Dedifferentiated amniotic fluid mesenchymal stem cell (primary cell): ENCODE measurements at regions not wholly inside any gene's neighbourhood (a gene's known extent, or its start where the extent isn't known, plus 50 kb on each side); places are given as distances from the start of the nearest gene placed in this dataset.
"Not testable (repeated sequence)": the region's sequence is repeated elsewhere in the genome, so short reads cannot be mapped to it uniquely, and the experiment has no call there.

Experiments used
- DNase-seq: peaks from one replicate; pipeline ENCODE4 v3.0.0-alpha.2; 2016; ENCODE audit errors: extremely low spot score

- no peak for DNase-seq
Observed at GRCh38 chr13:83485101-83485500, 397.2 kb downstream of the SLITRK1 start.

GRCh38 chr13:83471011-83471410, 411.3 kb downstream of the SLITRK1 start:
- no peak for DNase-seq

- DNase-seq = no peak
Observed at GRCh38 chr13:83470133-83470797, 412.0 kb downstream of the SLITRK1 start.

GRCh38 chr13:83453723-83454122, 428.6 kb downstream of the SLITRK1 start:
- no peak for DNase-seq

GRCh38 chr13:83453300-83453699, 429.0 kb downstream of the SLITRK1 start:
- DNase-seq = no peak

DNA sequence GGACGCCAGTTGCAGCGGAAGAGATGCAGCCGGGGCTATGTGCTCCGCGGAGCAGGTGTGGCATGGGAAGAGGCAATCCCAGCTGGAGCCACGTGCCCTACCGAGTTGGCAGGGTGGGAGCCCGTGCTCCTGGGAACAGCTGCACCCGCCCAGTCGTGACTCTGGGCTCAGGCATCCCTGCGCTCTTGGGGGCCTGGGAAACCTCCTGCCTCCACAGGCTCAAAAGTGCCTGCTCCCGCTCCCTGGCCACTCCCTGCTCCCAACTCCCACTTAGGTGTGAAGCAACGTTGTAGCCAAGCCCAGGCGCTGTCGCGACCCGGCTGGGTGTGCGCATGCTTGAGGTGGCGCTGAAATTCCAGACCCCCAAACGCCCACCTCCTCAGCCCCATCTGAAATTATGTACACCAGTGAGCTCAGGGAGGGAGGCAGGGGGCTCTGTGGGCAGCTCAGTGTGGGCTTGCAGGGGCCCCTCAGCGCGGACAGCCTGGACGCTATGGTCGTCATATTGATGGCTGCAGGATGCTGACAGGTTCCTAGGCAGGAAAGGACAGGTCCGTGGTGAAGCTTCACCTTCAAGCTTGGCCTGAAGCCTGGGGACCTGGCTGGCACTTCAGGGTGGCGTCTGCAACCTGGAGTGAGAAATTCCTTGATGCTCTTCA, 429.9 kb downstream of the SLITRK1 start:
- DNase-seq = no peak

DNA sequence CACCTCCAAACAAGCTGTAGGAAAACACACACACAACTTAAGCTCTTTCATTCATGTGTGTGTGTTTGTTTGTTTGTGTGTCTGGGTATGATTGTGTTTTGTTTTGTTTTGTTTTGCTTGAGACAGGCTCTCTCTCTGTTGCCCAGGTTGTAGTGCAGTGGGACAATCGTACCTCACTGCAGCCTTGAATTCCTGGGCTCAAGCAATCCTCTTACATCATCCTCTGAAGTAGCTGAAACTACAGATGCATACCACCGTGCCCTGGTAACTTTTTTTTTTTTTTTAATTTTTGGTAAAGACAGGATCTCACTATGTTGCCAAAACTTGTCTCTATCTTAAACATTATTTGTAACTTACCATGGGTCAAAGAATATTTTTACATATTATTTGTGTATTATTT, 431.7 kb downstream of the SLITRK1 start:
- no peak for DNase-seq

DNA sequence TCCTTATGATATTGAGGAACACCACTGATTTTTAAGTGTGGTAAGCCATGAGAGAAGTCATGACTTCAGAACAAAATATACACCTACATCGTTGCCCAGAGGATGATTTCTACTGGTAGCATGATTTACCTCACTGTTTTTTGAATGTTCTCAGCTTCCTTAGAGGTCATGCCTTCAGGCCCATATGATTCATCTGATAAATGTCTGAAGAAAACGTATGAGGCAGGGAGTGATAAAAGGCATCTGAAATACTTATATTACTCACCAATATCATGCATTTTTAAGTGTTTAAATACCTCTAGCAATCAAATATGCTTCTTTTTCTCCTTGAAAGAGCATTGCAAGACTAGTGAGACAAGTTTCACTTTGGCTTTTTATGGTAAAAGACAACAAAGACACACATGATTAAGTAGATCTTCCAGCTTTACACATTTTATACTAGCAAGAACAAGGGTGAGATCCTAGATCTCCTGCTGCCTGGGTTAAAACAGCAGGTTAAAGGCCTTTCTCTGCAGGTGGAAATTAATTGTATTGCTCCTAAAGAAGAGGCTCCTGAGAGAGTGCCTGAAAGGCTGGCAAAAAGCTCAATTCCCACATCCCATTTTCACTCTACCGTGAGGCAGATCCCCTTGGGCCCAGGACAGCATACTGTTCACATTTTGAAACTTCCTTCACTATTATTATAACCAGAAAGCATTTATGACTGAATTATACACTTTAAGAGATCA, 432.4 kb downstream of the SLITRK1 start:
- peak; percentile 57 for DNase-seq

DNA sequence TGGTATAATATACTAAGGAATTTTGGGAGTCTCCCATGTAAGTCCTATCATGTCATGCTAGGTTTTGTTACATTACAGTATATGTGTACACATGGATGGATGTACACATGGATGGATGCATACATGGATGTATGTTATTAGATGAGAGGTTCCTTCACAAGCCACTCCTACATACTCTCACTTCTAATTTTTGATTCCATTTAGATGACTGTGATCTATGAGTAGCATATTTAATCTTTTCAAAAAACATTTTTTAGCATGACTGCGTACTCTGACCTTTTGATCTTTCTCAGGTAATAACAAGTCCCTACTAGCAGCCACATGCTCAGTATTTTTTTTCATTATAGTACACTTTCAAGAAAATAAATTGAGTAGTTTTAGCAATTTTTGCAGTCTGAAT, 441.8 kb downstream of the SLITRK1 start:
- no peak for DNase-seq

GRCh38 chr13:83439464-83439863, 442.8 kb downstream of the SLITRK1 start:
- not testable (repeated sequence) for DNase-seq

- DNase-seq = no peak
Observed at GRCh38 chr13:83423861-83424260, 458.4 kb downstream of the SLITRK1 start.

- no peak for DNase-seq
Observed at GRCh38 chr13:83423381-83423780, 458.9 kb downstream of the SLITRK1 start.

GRCh38 chr13:83414393-83414792, 467.9 kb downstream of the SLITRK1 start:
- no peak for DNase-seq

- no peak for DNase-seq
Observed at GRCh38 chr13:83386609-83387008, 495.7 kb downstream of the SLITRK1 start.

DNA sequence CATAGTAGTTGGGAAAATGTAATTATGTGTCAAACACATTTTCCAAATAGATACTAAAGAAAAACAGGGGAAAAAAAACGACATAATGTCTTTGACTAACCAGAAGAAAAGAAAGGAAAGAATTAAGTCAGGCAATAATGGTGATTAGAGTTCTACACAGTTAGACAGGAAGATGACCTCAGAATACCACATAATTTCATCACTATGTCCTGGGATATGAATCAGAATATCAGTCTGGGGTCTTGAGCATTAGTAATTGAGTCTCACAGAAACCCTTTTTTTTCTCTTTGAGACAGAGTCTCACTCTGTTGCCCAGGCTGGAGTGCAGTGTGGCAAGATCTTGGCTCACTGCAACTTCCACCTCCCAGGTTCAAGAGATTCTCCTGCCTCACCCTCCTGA, 503.4 kb downstream of the SLITRK1 start:
- no peak for DNase-seq

DNA sequence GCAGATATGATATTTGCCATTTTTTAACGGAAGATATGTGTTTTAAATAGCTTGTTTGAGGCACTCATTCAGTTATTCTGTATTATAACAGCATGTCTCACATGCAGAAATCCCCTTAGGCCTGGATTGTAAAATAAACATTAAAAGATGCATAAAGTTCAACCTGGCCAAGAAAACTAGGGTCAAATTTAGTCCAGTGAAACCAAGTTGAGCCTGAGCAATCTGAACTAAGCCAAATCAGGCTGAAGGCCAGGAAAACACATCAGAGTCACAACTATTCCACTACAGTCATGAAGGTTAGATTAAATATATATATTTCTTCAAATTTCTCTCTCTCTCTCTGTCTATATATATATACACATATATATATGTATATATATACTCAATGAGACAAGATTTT, 504.8 kb downstream of the SLITRK1 start:
- DNase-seq = peak; percentile 30

GRCh38 chr13:83372786-83373185, 509.5 kb downstream of the SLITRK1 start:
- DNase-seq = no peak

DNA sequence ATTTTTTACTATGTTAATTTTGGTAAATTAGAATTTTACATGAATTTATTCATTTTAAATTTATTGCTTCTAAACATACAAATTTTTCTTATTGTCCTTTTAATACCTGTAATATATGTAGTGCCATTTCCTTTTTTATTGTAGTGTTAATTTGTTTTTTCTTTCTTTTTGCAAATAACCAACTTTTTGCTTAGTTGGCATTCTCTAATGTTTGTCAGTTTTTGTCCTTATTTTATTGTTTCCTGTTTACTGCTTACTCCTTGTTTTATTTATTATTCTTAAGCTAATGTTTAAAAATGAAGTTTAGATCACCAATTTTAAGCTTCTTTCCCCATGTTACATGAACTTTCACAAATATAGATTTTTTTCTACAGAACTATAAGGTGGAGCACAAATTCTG, 516.6 kb downstream of the SLITRK1 start:
- DNase-seq = no peak

GRCh38 chr13:83355041-83355440, 527.2 kb downstream of the SLITRK1 start:
- DNase-seq = no peak

DNA sequence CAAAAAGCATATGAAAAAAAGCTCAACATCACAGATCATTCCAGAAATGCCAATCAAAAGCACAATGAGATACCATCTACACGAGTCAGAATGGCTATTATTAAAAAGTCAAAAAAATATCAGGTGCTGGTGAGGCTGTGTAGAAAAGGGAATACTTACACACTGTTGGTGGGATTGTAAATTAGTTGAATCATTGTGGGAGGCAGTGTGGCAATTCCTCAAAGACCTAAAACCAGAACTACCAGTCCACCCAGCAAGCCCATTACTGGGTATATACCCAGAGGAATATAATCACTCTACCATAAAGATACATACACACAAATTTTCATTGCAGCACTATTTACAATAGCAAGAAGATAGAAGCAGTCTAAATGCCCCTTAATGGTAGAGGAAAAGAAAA, 529.9 kb downstream of the SLITRK1 start:
- DNase-seq = no peak

- DNase-seq = no peak
Observed at GRCh38 chr13:83350569-83350968, 531.7 kb downstream of the SLITRK1 start.

- DNase-seq = no peak
Observed at GRCh38 chr13:83344518-83344917, 537.8 kb downstream of the SLITRK1 start.

DNA sequence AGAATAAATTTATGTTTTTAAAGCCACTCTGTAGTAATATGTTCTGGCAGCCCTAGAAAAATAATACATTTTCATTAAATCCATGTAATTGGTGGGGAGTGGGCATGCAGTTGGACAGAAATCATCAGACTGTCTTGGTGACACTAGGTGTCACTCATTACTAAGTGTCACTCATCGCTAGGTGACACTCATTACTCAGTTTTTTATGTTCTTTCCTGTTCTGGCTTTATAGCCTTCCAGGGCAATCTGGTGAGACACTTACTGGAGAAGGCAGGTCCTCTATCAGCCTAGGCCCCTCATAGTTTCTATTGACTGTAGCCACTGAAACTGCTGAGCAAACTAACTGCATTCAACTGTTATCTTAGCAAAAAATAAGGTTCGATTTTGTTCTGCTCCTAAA, 542.1 kb downstream of the SLITRK1 start:
- DNase-seq = no peak
